ENCODE measurements at regions not wholly inside any gene's neighbourhood (a gene's known extent, or its start where the extent isn't known, plus 50 kb on each side); places are given as distances from the start of the nearest gene placed in this dataset.

DNA sequence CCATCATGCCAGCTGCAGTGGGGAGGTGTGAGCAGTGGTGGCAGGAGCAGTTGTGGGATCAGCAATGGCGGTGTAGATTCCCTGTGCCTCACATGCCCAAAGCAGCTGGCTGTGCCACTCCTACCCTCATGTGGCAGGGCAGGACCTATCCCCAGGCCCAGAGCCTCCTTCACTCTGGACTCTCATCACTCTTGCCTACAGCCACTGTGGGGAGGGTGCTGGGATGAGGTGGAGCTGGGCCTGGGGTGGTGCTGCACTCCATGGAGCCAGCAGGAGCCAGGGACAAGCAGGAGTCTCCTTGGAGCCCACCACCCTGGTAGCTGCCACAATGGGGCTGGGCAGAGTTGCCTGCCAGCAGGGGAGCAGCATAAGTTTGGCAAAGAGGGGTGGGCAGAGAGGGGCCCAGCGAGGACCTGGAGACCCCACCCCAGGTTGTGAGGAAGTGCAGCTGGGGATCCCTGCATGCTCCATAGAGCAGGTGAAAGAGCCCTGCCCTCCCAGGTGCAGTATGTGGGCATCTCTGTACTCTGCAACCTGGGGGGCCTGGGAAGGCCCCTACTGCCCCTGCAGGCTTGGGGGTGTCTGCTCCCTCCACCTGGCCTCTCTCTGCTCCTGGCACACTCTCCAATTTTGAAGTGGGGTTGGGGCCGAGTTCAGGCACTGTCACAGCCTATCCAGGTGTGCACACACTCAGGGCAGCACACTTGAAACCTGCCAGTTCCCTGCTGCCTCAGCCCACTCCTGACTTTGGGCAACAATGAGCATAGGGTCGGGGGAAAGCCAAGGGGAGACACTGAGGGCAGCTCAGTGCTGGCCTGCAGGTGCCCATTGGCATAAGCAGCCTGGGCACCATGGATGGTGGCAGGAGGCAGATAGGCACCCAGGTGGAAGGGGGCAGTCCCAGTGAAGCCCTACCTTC lies 74.0 kb upstream of the INTU start:
- no peak for DNase-seq (ENCODE audit: low read depth, low spot score)

DNA sequence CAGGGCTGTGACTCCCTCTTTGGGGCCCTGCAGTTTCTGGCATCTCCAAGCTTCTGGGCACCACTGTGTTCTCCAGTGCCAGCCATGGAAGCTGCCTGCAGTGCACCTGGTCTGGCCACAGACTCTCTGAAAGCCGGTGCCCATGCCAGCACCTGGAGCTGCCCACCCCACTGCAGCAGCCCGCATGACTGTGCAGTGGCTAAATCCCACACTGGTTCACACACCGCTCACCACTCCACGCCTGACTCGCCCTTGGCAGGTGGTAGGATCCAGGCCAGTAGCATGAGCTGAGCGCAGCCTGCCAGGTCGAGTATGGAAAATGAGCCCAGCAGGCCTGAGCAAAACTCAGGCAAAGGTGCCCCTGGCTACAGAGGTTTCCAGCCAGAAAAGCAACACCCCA lies 72.8 kb upstream of the INTU start:
- DNase-seq (ENCODE audit: low read depth, low spot score), result no peak

DNA sequence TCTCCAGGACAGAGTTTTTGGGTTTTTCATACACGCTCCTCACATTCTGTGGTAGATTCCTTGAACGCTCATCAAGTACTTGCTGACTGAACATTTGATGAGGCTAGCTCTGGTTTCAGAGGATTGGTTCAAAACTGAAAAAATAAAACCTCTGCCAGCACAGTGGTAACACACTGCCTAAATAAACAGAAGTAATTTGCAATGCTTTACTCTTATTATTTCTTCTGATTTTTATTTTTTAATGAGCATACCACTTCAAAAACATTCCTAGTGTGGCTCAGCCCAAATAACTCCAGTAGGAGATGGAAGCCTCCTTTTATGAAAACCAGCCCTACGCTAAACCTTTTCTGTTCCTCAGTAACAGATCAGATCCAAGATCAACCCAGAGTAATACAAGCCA lies 72.0 kb upstream of the INTU start:
- DNase-seq (ENCODE audit: low read depth, low spot score), result no peak

DNA sequence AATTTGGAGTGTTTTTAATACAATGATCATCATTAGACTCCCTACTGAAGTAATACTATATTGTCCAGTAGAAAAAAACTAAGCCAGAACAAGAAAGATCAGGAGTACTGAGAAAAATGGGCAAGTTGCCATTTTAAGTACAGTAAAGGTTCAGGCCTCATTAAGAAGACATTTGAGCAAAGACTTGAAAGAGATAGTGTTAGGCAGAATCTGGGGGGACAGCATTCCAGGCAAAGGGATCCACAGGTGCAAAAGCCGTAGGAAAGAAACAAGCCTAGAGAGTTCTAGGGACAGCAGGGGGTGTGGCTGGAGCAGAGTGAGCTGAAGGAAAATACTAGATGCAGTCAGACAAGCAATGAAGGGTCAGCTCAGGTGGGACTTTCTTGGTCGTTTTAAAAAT lies 58.1 kb upstream of the INTU start:
- DNase-seq (ENCODE audit: low read depth, low spot score), result no peak

DNA sequence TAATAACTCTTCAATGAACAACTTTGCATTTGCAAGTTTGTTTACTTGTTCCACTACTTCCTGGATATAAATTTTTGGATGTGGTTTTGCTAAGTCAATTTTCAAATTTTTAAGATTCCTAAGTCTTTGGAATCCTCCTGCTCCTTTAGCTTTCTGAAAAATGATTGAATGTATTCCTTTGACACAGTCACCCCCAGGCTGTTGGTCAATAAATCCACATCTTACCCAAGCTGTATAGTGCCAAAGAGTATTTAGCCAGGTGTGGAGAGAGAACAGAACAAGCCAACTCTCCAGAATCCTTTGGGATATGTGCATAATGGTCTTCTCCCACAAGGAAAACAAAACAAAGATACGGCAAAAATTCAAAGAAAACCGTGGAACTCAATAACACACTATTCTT lies 56.9 kb upstream of the INTU start:
- no peak for DNase-seq (ENCODE audit: low read depth, low spot score)

DNA sequence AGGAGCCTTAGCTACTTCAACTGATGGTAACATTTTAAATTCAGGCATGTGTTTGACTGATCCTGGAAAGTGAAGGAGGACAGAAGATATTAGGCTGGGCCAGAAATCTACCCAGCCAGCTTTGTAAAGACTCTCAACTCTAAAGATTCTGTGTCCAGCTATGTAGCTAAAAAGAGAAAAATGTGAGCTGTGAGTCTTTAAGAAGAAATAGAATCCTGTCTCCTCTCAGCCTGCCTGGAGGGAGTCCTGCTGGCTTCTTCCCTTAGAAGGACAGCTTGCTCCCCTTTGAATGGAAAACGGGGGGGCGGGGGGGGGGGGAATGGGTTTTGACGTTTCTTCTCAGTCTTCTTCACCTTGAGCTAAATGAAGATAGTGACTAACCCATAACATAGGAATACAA lies 54.3 kb upstream of the INTU start:
- DNase-seq (ENCODE audit: low read depth, low spot score), result no peak

DNA sequence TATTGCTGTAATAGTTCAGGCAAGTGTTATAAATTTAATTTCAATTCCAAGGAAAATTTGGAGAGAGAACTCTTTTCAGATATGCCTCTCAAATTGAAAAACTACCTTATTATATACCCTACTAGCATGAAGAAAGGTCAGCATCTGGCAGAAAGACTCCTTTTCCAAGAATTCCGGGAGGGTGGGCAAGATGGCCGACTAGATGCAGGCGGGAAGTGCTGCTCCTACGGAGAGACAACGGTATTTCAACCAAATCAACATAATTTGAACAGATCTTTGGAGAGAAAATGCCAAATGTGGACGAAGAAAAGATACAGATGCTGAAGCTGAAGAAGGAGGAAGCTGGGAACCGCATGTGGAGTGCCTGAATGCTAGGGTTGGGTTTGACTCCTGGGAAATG lies 53.8 kb upstream of the INTU start:
- DNase-seq (ENCODE audit: low read depth, low spot score), result no peak

DNA sequence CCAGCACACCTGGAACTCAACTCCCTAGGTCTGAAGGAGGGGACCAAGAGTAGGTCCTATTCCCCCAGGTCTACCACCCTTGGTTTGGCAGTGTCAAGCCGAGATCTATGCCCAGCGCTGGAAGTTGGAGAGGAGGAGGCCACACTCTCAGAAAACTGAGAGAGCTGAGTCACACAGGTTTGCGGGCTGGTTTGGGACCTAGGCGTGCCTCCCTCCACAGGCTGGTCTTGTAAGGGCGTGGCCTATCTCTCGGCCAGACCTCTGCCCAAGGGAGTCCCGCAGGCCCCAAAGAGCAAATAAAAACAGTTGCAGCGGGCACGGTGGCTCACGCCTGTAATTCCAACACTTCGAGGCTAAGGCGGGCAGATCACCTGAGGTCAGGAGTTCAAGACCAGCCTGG lies 52.9 kb upstream of the INTU start:
- DNase-seq (ENCODE audit: low read depth, low spot score), result no peak

DNA sequence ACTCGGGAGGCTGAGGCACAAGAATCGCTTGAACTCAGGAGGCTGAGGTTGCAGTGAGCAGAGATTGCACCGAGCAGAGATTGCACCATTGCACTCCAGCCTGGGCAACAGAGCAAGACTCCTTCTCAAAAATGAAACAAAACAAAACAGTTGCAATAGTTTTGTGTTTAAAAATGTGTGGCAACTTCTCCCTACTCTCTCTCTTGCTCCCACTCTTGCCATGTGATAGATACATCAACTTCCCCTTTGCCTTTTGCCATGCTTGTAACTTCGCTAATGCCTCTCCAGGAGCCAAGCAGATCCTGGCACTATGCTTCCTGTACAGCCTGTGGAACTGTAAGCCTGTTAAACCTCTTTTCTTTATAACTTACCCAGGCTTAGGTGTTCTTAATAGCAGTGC lies 52.5 kb upstream of the INTU start:
- DNase-seq (ENCODE audit: low read depth, low spot score), result no peak

DNA sequence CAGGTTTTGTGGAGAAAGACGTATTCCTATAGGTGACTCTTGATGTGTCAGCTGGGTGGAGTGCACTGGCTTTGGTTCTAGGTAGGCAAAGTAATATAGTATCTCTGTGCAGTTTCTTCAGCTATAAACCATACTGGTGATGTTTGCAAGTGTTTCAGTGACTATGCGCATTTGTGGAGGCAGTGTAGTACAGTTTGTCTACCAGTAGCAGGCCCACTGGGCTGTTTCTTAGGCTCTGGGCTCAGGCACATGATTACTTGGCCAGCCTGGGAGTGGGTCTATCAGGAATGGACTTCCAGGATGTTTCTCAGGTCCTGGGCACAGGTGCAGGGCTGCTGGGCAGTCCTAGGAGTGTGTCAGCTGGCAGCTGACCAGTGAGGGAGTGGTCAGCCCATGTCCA lies 51.9 kb upstream of the INTU start:
- DNase-seq (ENCODE audit: low read depth, low spot score), result no peak
